ENCODE measurements at regions not wholly inside any gene's neighbourhood (a gene's known extent, or its start where the extent isn't known, plus 50 kb on each side); places are given as distances from the start of the nearest gene placed in this dataset.

- no peak for TF ChIP-seq YY1 (IDR thresholded peaks at IDR 0.05; ENCODE audit: insufficient read depth, insufficient read length)
- TF ChIP-seq SUZ12 (IDR thresholded peaks at IDR 0.05; ENCODE audit: extremely low read depth, insufficient read depth, insufficient read length), result no peak
- no peak for TF ChIP-seq ZNF274 (IDR thresholded peaks at IDR 0.05; ENCODE audit: low read depth, low read length)
- Histone ChIP-seq H3K36me3 (ENCODE audit: insufficient read depth, insufficient read length, low read length) (no peaks in the 10 kb centered on the region), H3K4me1 (ENCODE audit: insufficient read depth, insufficient read length) (no peaks in the 10 kb centered on the region), H3K27me3 (ENCODE audit: insufficient read depth, insufficient read length) (no peaks in the 10 kb centered on the region), H3K4me3 (ENCODE audit: insufficient read length, low read depth) (no peak overlapping the region), H3K9me3 (ENCODE audit: insufficient read depth, low read length) (no peaks in the 10 kb centered on the region), H3K9ac (ENCODE audit: insufficient read length, low read depth) (no peak overlapping the region)
- DNase-seq (ENCODE audit: low read depth, low spot score), result no peak
Observed at GRCh38 chr6:105765239-105765638, 320.9 kb upstream of the PRDM1 start.

- Histone ChIP-seq H3K27me3 (ENCODE audit: insufficient read depth, insufficient read length) (no peaks in the 10 kb centered on the region), H3K9me3 (ENCODE audit: insufficient read depth, low read length) (no peaks in the 10 kb centered on the region), H3K4me3 (ENCODE audit: insufficient read length, low read depth) (no peak overlapping the region), H3K36me3 (ENCODE audit: insufficient read depth, insufficient read length, low read length) (no peaks in the 10 kb centered on the region), H3K9ac (ENCODE audit: insufficient read length, low read depth) (no peak overlapping the region), H3K4me1 (ENCODE audit: insufficient read depth, insufficient read length) (no peaks in the 10 kb centered on the region)
- DNase-seq (ENCODE audit: low read depth, low spot score), result no peak
- TF ChIP-seq YY1 (IDR thresholded peaks at IDR 0.05; ENCODE audit: insufficient read depth, insufficient read length), result no peak
- TF ChIP-seq ZNF274 (IDR thresholded peaks at IDR 0.05; ENCODE audit: low read depth, low read length), result no peak
- no peak for TF ChIP-seq SUZ12 (IDR thresholded peaks at IDR 0.05; ENCODE audit: extremely low read depth, insufficient read depth, insufficient read length)
Observed at GRCh38 chr6:105764315-105764714, 321.8 kb upstream of the PRDM1 start.

- H3K4me3 ChIP-seq (ENCODE audit: insufficient read length, low read depth), result no peak overlapping the region
- no peaks in the 10 kb centered on the region for H3K27me3 ChIP-seq (ENCODE audit: insufficient read depth, insufficient read length)
- TF ChIP-seq ZNF274 (IDR thresholded peaks at IDR 0.05; ENCODE audit: low read depth, low read length), result no peak
- TF ChIP-seq SUZ12 (IDR thresholded peaks at IDR 0.05; ENCODE audit: extremely low read depth, insufficient read depth, insufficient read length), result no peak
- TF ChIP-seq YY1 (IDR thresholded peaks at IDR 0.05; ENCODE audit: insufficient read depth, insufficient read length), result no peak
- no peak for DNase-seq (ENCODE audit: low read depth, low spot score)
- H3K9me3 ChIP-seq (ENCODE audit: insufficient read depth, low read length), result no peaks in the 10 kb centered on the region
- H3K36me3 ChIP-seq (ENCODE audit: insufficient read depth, insufficient read length, low read length), result no peaks in the 10 kb centered on the region
- no peaks in the 10 kb centered on the region for H3K4me1 ChIP-seq (ENCODE audit: insufficient read depth, insufficient read length)
- no peak overlapping the region for H3K9ac ChIP-seq (ENCODE audit: insufficient read length, low read depth)
Observed at GRCh38 chr6:105763866-105764265, 322.3 kb upstream of the PRDM1 start.

GRCh38 chr6:105760746-105761145 lies 325.4 kb upstream of the PRDM1 start:
- Histone ChIP-seq H3K9me3 (ENCODE audit: insufficient read depth, low read length) (peaks cover under 1% of the 10 kb centered on the region; the same call in 1 of the 2 replicates), H3K4me1 (ENCODE audit: insufficient read depth, insufficient read length) (no peaks in the 10 kb centered on the region), H3K27me3 (ENCODE audit: insufficient read depth, insufficient read length) (no peaks in the 10 kb centered on the region), H3K9ac (ENCODE audit: insufficient read length, low read depth) (no peak overlapping the region), H3K4me3 (ENCODE audit: insufficient read length, low read depth) (no peak overlapping the region), H3K36me3 (ENCODE audit: insufficient read depth, insufficient read length, low read length) (no peaks in the 10 kb centered on the region)
- DNase-seq (ENCODE audit: low read depth, low spot score), result no peak
- TF ChIP-seq ZNF274 (IDR thresholded peaks at IDR 0.05; ENCODE audit: low read depth, low read length), result no peak
- TF ChIP-seq YY1 (IDR thresholded peaks at IDR 0.05; ENCODE audit: insufficient read depth, insufficient read length), result no peak
- no peak for TF ChIP-seq SUZ12 (IDR thresholded peaks at IDR 0.05; ENCODE audit: extremely low read depth, insufficient read depth, insufficient read length)

GRCh38 chr6:105759946-105760345 lies 326.2 kb upstream of the PRDM1 start:
- no peaks in the 10 kb centered on the region for H3K27me3 ChIP-seq (ENCODE audit: insufficient read depth, insufficient read length)
- H3K9me3 ChIP-seq (ENCODE audit: insufficient read depth, low read length), result peaks cover 3% of the 10 kb centered on the region; the same call in 1 of the 2 replicates
- no peaks in the 10 kb centered on the region for H3K4me1 ChIP-seq (ENCODE audit: insufficient read depth, insufficient read length)
- no peak overlapping the region for H3K4me3 ChIP-seq (ENCODE audit: insufficient read length, low read depth)
- TF ChIP-seq ZNF274 (IDR thresholded peaks at IDR 0.05; ENCODE audit: low read depth, low read length) (no peak), SUZ12 (IDR thresholded peaks at IDR 0.05; ENCODE audit: extremely low read depth, insufficient read depth, insufficient read length) (no peak), YY1 (IDR thresholded peaks at IDR 0.05; ENCODE audit: insufficient read depth, insufficient read length) (no peak)
- H3K36me3 ChIP-seq (ENCODE audit: insufficient read depth, insufficient read length, low read length), result no peaks in the 10 kb centered on the region
- no peak overlapping the region for H3K9ac ChIP-seq (ENCODE audit: insufficient read length, low read depth)
- no peak for DNase-seq (ENCODE audit: low read depth, low spot score)

GRCh38 chr6:105759015-105759414 lies 327.1 kb upstream of the PRDM1 start:
- no peaks in the 10 kb centered on the region for H3K4me1 ChIP-seq (ENCODE audit: insufficient read depth, insufficient read length)
- H3K9me3 ChIP-seq (ENCODE audit: insufficient read depth, low read length), result peaks cover 3% of the 10 kb centered on the region; the same call in 1 of the 2 replicates
- H3K27me3 ChIP-seq (ENCODE audit: insufficient read depth, insufficient read length), result no peaks in the 10 kb centered on the region
- no peak overlapping the region for H3K9ac ChIP-seq (ENCODE audit: insufficient read length, low read depth)
- H3K36me3 ChIP-seq (ENCODE audit: insufficient read depth, insufficient read length, low read length), result no peaks in the 10 kb centered on the region
- H3K4me3 ChIP-seq (ENCODE audit: insufficient read length, low read depth), result no peak overlapping the region
- TF ChIP-seq YY1 (IDR thresholded peaks at IDR 0.05; ENCODE audit: insufficient read depth, insufficient read length) (no peak), ZNF274 (IDR thresholded peaks at IDR 0.05; ENCODE audit: low read depth, low read length) (no peak), SUZ12 (IDR thresholded peaks at IDR 0.05; ENCODE audit: extremely low read depth, insufficient read depth, insufficient read length) (no peak)
- no peak for DNase-seq (ENCODE audit: low read depth, low spot score)

DNA sequence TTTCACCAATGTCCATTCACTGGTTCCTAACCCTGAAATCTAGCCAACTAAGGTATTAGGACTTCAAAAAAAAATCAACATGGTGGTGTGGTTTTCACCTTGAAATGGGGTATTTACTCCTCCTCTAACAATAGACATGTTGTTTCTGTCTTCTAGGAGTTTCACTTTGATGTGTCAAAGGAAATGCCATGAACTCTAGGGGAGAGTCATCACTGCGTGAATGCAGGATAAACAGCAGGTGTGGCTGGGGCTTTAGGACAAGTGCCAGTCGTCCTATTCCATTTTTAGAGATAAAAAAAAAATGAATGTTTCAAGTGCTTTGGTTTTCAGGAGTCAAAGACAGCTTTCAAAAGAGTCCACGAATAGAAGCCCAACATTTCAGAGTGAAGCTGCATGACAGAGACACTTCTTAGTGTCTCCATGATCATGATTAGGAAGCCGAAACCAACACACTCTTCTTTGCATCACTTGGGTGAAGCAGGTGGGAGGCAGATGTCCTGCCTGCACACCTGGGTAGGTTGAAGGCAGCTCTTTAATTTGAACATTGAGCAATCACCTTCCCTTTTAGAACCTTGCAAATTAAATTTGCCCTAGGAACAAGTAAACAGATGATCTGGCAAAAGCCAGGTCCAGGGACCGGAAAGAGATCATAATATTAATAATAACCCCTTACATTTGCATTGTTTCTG lies 328.5 kb upstream of the PRDM1 start:
- H3K36me3 ChIP-seq (ENCODE audit: insufficient read depth, insufficient read length, low read length), result no peaks in the 10 kb centered on the region
- no peak for TF ChIP-seq SUZ12 (IDR thresholded peaks at IDR 0.05; ENCODE audit: extremely low read depth, insufficient read depth, insufficient read length)
- TF ChIP-seq ZNF274 (IDR thresholded peaks at IDR 0.05; ENCODE audit: low read depth, low read length), result no peak
- no peak for TF ChIP-seq YY1 (IDR thresholded peaks at IDR 0.05; ENCODE audit: insufficient read depth, insufficient read length)
- no peak for DNase-seq (ENCODE audit: low read depth, low spot score)

More for the DNA sequence above, 328.5 kb upstream of the PRDM1 start:
- Histone ChIP-seq H3K4me1 (ENCODE audit: insufficient read depth, insufficient read length) (peaks cover 2% of the 10 kb centered on the region), H3K9ac (ENCODE audit: insufficient read length, low read depth) (no peak overlapping the region), H3K27me3 (ENCODE audit: insufficient read depth, insufficient read length) (no peaks in the 10 kb centered on the region), H3K4me3 (ENCODE audit: insufficient read length, low read depth) (no peak overlapping the region), H3K9me3 (ENCODE audit: insufficient read depth, low read length) (peaks cover 3% of the 10 kb centered on the region; the same call in 1 of the 2 replicates)
